ENCODE measurements at regions not wholly inside any gene's neighbourhood (a gene's known extent, or its start where the extent isn't known, plus 50 kb on each side); places are given as distances from the start of the nearest gene placed in this dataset.

DNA sequence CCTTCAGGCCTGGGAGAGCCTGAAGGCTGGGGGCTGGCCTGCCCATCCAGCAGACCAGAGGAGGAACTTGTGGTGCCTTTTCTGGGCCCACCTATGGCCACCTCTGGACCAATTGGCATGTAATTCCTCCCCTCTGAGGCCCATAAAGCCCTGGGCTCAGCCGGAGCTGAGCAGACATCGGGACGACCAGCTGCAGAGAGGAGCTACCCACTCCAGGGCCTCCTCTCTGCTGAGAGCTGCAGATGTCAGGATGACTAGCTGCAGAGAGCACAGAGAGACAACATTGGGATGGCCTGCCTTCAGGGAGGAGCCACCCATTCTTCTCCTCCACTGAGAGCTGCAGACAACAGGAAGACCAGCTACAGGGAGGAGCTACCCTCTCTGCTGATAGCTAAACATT lies 370.1 kb downstream of the CD83 start:
- TF ChIP-seq, protein P1, sequence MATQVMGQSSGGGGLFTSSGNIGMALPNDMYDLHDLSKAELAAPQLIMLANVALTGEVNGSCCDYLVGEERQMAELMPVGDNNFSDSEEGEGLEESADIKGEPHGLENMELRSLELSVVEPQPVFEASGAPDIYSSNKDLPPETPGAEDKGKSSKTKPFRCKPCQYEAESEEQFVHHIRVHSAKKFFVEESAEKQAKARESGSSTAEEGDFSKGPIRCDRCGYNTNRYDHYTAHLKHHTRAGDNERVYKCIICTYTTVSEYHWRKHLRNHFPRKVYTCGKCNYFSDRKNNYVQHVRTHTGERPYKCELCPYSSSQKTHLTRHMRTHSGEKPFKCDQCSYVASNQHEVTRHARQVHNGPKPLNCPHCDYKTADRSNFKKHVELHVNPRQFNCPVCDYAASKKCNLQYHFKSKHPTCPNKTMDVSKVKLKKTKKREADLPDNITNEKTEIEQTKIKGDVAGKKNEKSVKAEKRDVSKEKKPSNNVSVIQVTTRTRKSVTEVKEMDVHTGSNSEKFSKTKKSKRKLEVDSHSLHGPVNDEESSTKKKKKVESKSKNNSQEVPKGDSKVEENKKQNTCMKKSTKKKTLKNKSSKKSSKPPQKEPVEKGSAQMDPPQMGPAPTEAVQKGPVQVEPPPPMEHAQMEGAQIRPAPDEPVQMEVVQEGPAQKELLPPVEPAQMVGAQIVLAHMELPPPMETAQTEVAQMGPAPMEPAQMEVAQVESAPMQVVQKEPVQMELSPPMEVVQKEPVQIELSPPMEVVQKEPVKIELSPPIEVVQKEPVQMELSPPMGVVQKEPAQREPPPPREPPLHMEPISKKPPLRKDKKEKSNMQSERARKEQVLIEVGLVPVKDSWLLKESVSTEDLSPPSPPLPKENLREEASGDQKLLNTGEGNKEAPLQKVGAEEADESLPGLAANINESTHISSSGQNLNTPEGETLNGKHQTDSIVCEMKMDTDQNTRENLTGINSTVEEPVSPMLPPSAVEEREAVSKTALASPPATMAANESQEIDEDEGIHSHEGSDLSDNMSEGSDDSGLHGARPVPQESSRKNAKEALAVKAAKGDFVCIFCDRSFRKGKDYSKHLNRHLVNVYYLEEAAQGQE (IDR thresholded peaks at IDR 0.05; ENCODE audit: borderline replicate concordance) = no peak
- TF ChIP-seq, protein P2, sequence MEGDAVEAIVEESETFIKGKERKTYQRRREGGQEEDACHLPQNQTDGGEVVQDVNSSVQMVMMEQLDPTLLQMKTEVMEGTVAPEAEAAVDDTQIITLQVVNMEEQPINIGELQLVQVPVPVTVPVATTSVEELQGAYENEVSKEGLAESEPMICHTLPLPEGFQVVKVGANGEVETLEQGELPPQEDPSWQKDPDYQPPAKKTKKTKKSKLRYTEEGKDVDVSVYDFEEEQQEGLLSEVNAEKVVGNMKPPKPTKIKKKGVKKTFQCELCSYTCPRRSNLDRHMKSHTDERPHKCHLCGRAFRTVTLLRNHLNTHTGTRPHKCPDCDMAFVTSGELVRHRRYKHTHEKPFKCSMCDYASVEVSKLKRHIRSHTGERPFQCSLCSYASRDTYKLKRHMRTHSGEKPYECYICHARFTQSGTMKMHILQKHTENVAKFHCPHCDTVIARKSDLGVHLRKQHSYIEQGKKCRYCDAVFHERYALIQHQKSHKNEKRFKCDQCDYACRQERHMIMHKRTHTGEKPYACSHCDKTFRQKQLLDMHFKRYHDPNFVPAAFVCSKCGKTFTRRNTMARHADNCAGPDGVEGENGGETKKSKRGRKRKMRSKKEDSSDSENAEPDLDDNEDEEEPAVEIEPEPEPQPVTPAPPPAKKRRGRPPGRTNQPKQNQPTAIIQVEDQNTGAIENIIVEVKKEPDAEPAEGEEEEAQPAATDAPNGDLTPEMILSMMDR (IDR thresholded peaks at IDR 0.05; ENCODE audit: poor library complexity, severe bottlenecking) = no peak
- no peak for TF ChIP-seq POLR2AphosphoS5 (IDR thresholded peaks at IDR 0.05)
- no peak for TF ChIP-seq EP300 (conservative IDR thresholded peaks at IDR 0.05; ENCODE audit: poor library complexity, severe bottlenecking)
- no peak for TF ChIP-seq TAF1 (IDR thresholded peaks at IDR 0.05; ENCODE audit: low read depth)
